ENCODE measurements at regions not wholly inside any gene's neighbourhood (a gene's known extent, or its start where the extent isn't known, plus 50 kb on each side); places are given as distances from the start of the nearest gene placed in this dataset.

DNA sequence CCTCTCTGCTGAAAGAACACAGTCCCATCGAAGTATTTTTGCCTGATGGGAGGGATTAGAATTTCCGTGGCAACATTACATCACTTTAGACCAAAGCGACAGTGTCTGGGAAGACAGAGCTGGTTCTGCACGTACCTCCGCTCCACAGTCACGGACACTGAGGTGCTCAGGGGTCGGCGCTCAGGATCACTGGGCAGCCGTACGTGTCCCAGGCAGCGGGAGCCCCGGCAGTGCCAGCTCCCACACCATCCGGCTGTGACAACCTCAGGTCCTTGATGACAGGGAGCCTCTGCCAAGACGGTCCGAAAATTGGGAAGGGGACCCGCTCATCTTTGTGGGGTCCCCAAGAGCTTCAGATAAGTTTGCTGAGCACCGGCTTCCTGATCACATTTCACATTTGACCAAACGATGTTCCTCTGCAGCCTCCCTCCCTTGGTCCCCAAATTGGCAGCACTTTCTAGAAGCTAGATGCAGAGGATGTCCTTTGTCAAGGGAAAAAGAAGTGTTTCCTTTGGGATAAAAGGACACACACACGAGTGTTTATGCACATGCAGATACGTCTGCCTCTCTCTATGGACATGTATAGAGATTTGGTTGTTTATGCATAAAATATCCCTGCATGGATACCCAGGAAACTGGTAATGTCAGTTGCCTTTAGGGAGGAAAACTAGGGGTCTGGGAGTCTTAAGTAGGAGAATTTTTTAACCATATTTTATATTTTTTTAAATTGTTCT is 61.6 kb upstream of the LINC01488 start:
- TF ChIP-seq POLR2A (IDR thresholded peaks at IDR 0.05; ENCODE audit: control extremely low read depth in 1 of 2, low read depth in 2 of 2, low read length in 2 of 2) (no peak), TCF12 (IDR thresholded peaks at IDR 0.05; ENCODE audit: low read depth, low read length) (no peak), ZNF274 (IDR thresholded peaks at IDR 0.05; ENCODE audit: borderline replicate concordance, extremely low read depth, low read length) (no peak), FOSL1 (IDR thresholded peaks at IDR 0.05; ENCODE audit: insufficient read depth, low read depth, low read length) (no peak)
- TF ChIP-seq, protein P1, sequence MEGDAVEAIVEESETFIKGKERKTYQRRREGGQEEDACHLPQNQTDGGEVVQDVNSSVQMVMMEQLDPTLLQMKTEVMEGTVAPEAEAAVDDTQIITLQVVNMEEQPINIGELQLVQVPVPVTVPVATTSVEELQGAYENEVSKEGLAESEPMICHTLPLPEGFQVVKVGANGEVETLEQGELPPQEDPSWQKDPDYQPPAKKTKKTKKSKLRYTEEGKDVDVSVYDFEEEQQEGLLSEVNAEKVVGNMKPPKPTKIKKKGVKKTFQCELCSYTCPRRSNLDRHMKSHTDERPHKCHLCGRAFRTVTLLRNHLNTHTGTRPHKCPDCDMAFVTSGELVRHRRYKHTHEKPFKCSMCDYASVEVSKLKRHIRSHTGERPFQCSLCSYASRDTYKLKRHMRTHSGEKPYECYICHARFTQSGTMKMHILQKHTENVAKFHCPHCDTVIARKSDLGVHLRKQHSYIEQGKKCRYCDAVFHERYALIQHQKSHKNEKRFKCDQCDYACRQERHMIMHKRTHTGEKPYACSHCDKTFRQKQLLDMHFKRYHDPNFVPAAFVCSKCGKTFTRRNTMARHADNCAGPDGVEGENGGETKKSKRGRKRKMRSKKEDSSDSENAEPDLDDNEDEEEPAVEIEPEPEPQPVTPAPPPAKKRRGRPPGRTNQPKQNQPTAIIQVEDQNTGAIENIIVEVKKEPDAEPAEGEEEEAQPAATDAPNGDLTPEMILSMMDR (IDR thresholded peaks at IDR 0.05; ENCODE audit: control extremely low read depth in 1 of 3, insufficient read depth in 1 of 3, low read depth in 1 of 3, low read length in 3 of 3) = no peak

Data from H1 (cell line).